Hepatocyte (in vitro differentiated cells): ENCODE measurements at regions not wholly inside any gene's neighbourhood (a gene's known extent, or its start where the extent isn't known, plus 50 kb on each side); places are given as distances from the start of the nearest gene placed in this dataset.

Experiments
- DNase-seq: peaks from one replicate; pipeline ENCODE4 v3.0.0-alpha.2; 2016; ENCODE audit warnings: low spot score
- H2AFZ ChIP-seq: fragments of 200-600 bp; sonication (generic); 2 replicates; pipeline ENCODE4 v1.6.0; 2016; ENCODE audit warnings: antibody characterized with exemption, mild to moderate bottlenecking
- H3K27ac ChIP-seq: fragments of 200-600 bp; sonication (generic); 2 replicates; pipeline ENCODE4 v1.5.1; 2016; ENCODE audit warnings: mild to moderate bottlenecking
- H3K27me3 ChIP-seq: fragments of 200-600 bp; sonication (generic); 2 replicates; pipeline ENCODE4 v1.6.1; 2016
- H3K36me3 ChIP-seq: fragments of 200-600 bp; sonication (generic); replicated peaks from 2 replicates; pipeline ENCODE4 v1.5.1; 2016; ENCODE audit warnings: low read depth; ENCODE audit not compliant: insufficient read depth
- H3K4me1 ChIP-seq: fragments of 200-600 bp; sonication (generic); 2 replicates; pipeline ENCODE4 v1.5.1; 2016; ENCODE audit warnings: mild to moderate bottlenecking, moderate library complexity; ENCODE audit not compliant: insufficient read depth
- H3K4me2 ChIP-seq: fragments of 200-600 bp; sonication (generic); 2 replicates; pipeline ENCODE4 v1.6.0; 2016
- H3K4me3 ChIP-seq: fragments of 200-600 bp; sonication (generic); 2 replicates; pipeline ENCODE4 v1.5.1; 2016; ENCODE audit warnings: mild to moderate bottlenecking
- H3K79me2 ChIP-seq: fragments of 200-600 bp; sonication (generic); 2 replicates; pipeline ENCODE4 v1.6.0; 2017; ENCODE audit warnings: mild to moderate bottlenecking
- H3K9me2 ChIP-seq: fragments of 200-600 bp; sonication (generic); replicated peaks from 2 replicates; pipeline ENCODE4 v1.6.0; 2017; ENCODE audit warnings: mild to moderate bottlenecking; ENCODE audit not compliant: insufficient read depth
- H3K9me3 ChIP-seq: fragments of 200-600 bp; sonication (generic); 2 replicates; pipeline ENCODE4 v1.5.1; 2016; ENCODE audit warnings: low read depth, mild to moderate bottlenecking
- H4K20me1 ChIP-seq: fragments of 200-600 bp; sonication (generic); 2 replicates; pipeline ENCODE4 v1.6.0; 2016; ENCODE audit warnings: mild to moderate bottlenecking; ENCODE audit not compliant: insufficient read depth, poor library complexity, severe bottlenecking
- CTCF ChIP-seq: fragments of 200-600 bp; sonication (generic); IDR thresholded peaks from 2 replicates; pipeline ENCODE4 v1.5.1; 2016; ENCODE audit warnings: antibody characterized with exemption, mild to moderate bottlenecking; ENCODE audit not compliant: poor library complexity
- EZH2 ChIP-seq: fragments of 200-600 bp; sonication (generic); IDR thresholded peaks from 2 replicates; pipeline ENCODE4 v1.6.1; 2016; ENCODE audit warnings: antibody characterized with exemption, mild to moderate bottlenecking, borderline replicate concordance
- EZH2phosphoT487 ChIP-seq: fragments of 200-600 bp; sonication (generic); IDR thresholded peaks from one replicate; pipeline ENCODE4 v1.6.1; 2018; ENCODE audit warnings: antibody characterized with exemption, mild to moderate bottlenecking, low read depth, moderate library complexity; ENCODE audit not compliant: unreplicated experiment, severe bottlenecking
- WGBS: methylation state at CpG from one replicate; pipeline ENCODE4 v1.1.6; 2016; ENCODE audit warnings: low lambda C conversion rate; ENCODE audit errors: missing lambda C conversion rate; 5-methylcytosine and 5-hydroxymethylcytosine counted together

- no peak for DNase-seq
- Histone ChIP-seq H3K79me2 (no peaks in the 10 kb centered on the region), H3K4me3 (no peak overlapping the region)
These were observed 438.3 kb downstream of the UTRN start for GRCh38 chr6:144723431-144723830.

GRCh38 chr6:144724818-144725217 is 439.7 kb downstream of the UTRN start:
- Histone ChIP-seq H3K9me2 (no peaks in the 10 kb centered on the region), H4K20me1 (no peaks in the 10 kb centered on the region), H3K4me2 (no peak overlapping the region), H3K36me3 (no peaks in the 10 kb centered on the region), H2AFZ (no peak overlapping the region), H3K4me3 (no peak overlapping the region), H3K27ac (no peak overlapping the region), H3K4me1 (no peaks in the 10 kb centered on the region), H3K27me3 (no peaks in the 10 kb centered on the region), H3K79me2 (no peaks in the 10 kb centered on the region), H3K9me3 (no peaks in the 10 kb centered on the region)
- 91% methylated on average over 2 of the region's 2 CpGs for WGBS
- TF ChIP-seq EZH2 = no peak
- no peak for TF ChIP-seq EZH2phosphoT487
- no peak for DNase-seq

More at GRCh38 chr6:144723431-144723830, 438.3 kb downstream of the UTRN start:
- Histone ChIP-seq H3K27ac (no peak overlapping the region), H3K9me2 (no peaks in the 10 kb centered on the region), H3K9me3 (no peaks in the 10 kb centered on the region), H2AFZ (no peak overlapping the region), H4K20me1 (no peaks in the 10 kb centered on the region), H3K4me1 (no peaks in the 10 kb centered on the region), H3K36me3 (no peaks in the 10 kb centered on the region), H3K4me2 (no peak overlapping the region), H3K27me3 (no peaks in the 10 kb centered on the region)
- TF ChIP-seq EZH2 (no peak), CTCF (no peak), EZH2phosphoT487 (no peak)

GRCh38 chr6:144725736-144726522 is 440.8 kb downstream of the UTRN start:
- H3K79me2 ChIP-seq = no peaks in the 10 kb centered on the region
- H3K27me3 ChIP-seq = no peaks in the 10 kb centered on the region
- H3K4me2 ChIP-seq = no peak overlapping the region
- DNase-seq = no peak
- TF ChIP-seq EZH2phosphoT487 (no peak), CTCF (no peak), EZH2 (no peak)
- no peaks in the 10 kb centered on the region for H3K36me3 ChIP-seq
- no peaks in the 10 kb centered on the region for H3K9me2 ChIP-seq
- H3K27ac ChIP-seq = no peak overlapping the region
- H3K4me3 ChIP-seq = no peak overlapping the region
- H3K9me3 ChIP-seq = no peaks in the 10 kb centered on the region
- H4K20me1 ChIP-seq = no peaks in the 10 kb centered on the region
- no peaks in the 10 kb centered on the region for H3K4me1 ChIP-seq
- WGBS = 76% methylated on average over 8 of the region's 8 CpGs
- no peak overlapping the region for H2AFZ ChIP-seq

- no peaks in the 10 kb centered on the region for H3K27me3 ChIP-seq
- H3K4me2 ChIP-seq = no peak overlapping the region
- H3K79me2 ChIP-seq = no peaks in the 10 kb centered on the region
- H3K9me2 ChIP-seq = no peaks in the 10 kb centered on the region
- 89% methylated on average over 4 of the region's 4 CpGs for WGBS
- no peak for DNase-seq
- no peaks in the 10 kb centered on the region for H3K9me3 ChIP-seq
- TF ChIP-seq CTCF (no peak), EZH2phosphoT487 (no peak), EZH2 (no peak)
- H3K27ac ChIP-seq = no peak overlapping the region
- H3K4me3 ChIP-seq = no peak overlapping the region
- H4K20me1 ChIP-seq = no peaks in the 10 kb centered on the region
- no peaks in the 10 kb centered on the region for H3K4me1 ChIP-seq
- H2AFZ ChIP-seq = no peak overlapping the region
- no peaks in the 10 kb centered on the region for H3K36me3 ChIP-seq
These were observed 443.7 kb downstream of the UTRN start for GRCh38 chr6:144728804-144729203.
